HG02588 (cell line): ENCODE measurements at regions not wholly inside any gene's neighbourhood (a gene's known extent, or its start where the extent isn't known, plus 50 kb on each side); places are given as distances from the start of the nearest gene placed in this dataset.
A peak's percentile ranks its signal among the peaks of the same experiment; 100 is the strongest.

ENCODE experiments used
- ATAC-seq: cut with Tn5 transposase; IDR thresholded peaks from one replicate; pipeline ENCODE4 v1.9.1; 2021; ENCODE audit warnings: mild to moderate bottlenecking, moderate library complexity; ENCODE audit not compliant: unreplicated experiment

GRCh38 chr5:61735531-61735930 lies 403.5 kb downstream of the ZSWIM6 start:
- ATAC-seq: no peak

GRCh38 chr5:61735995-61736394 lies 403.9 kb downstream of the ZSWIM6 start:
- ATAC-seq: no peak

- ATAC-seq: no peak
Measured at GRCh38 chr5:61737301-61737963, 405.4 kb downstream of the ZSWIM6 start.

GRCh38 chr5:61737964-61738340 lies 405.9 kb downstream of the ZSWIM6 start:
- no peak for ATAC-seq

- no peak for ATAC-seq
Measured at GRCh38 chr5:61738446-61738845, 406.4 kb downstream of the ZSWIM6 start.

- ATAC-seq: no peak
Measured at GRCh38 chr5:61744690-61745619, 412.9 kb downstream of the ZSWIM6 start.

- ATAC-seq: no peak
Measured at GRCh38 chr5:61746831-61747575, 414.9 kb downstream of the ZSWIM6 start.

GRCh38 chr5:61748121-61748520 lies 416.1 kb downstream of the ZSWIM6 start:
- no peak for ATAC-seq

- ATAC-seq: no peak
Measured at GRCh38 chr5:61748651-61749050, 416.6 kb downstream of the ZSWIM6 start.

GRCh38 chr5:61752588-61752987 lies 420.5 kb downstream of the ZSWIM6 start:
- ATAC-seq: no peak

GRCh38 chr5:61754792-61755191 lies 422.7 kb downstream of the ZSWIM6 start:
- ATAC-seq: no peak

GRCh38 chr5:61755726-61756222 lies 423.7 kb downstream of the ZSWIM6 start:
- no peak for ATAC-seq

- no peak for ATAC-seq
Measured at GRCh38 chr5:61758711-61759110, 426.7 kb downstream of the ZSWIM6 start.

- no peak for ATAC-seq
Measured at GRCh38 chr5:61765471-61765870, 433.4 kb downstream of the ZSWIM6 start.

- ATAC-seq: no peak
Measured at GRCh38 chr5:61766141-61766540, 434.1 kb downstream of the ZSWIM6 start.

GRCh38 chr5:61767231-61768080 lies 435.4 kb downstream of the ZSWIM6 start:
- ATAC-seq: no peak

- ATAC-seq: peak; percentile 93
Measured at GRCh38 chr5:61768692-61769281, 436.7 kb downstream of the ZSWIM6 start.

GRCh38 chr5:61771062-61771461 lies 439.0 kb downstream of the ZSWIM6 start:
- no peak for ATAC-seq

GRCh38 chr5:61771808-61772207 lies 439.8 kb downstream of the ZSWIM6 start:
- no peak for ATAC-seq

GRCh38 chr5:61775901-61776300 lies 443.8 kb downstream of the ZSWIM6 start:
- ATAC-seq: no peak
